Mesenchymal stem cell (in vitro differentiated cells and primary cell): ENCODE measurements at regions not wholly inside any gene's neighbourhood (a gene's known extent, or its start where the extent isn't known, plus 50 kb on each side); places are given as distances from the start of the nearest gene placed in this dataset.

ENCODE experiments used
- DNase-seq: peaks from one replicate; pipeline ENCODE4 v3.0.0-alpha.2; 2013
- H2AFZ ChIP-seq: one replicate; pipeline ENCODE4 v1.6.1; 2013; ENCODE audit warnings: low read depth, mild to moderate bottlenecking, control low read depth, inconsistent platforms, low read length, moderate library complexity
- H2AK5ac ChIP-seq: 2 replicates; pipeline ENCODE4 v1.6.1; 2013; ENCODE audit warnings: low read length, moderate library complexity, mild to moderate bottlenecking, inconsistent platforms; ENCODE audit not compliant: severe bottlenecking
- H2BK120ac ChIP-seq: one replicate; pipeline ENCODE4 v1.6.1; 2013; ENCODE audit warnings: low read depth, mild to moderate bottlenecking, inconsistent platforms, low read length, moderate library complexity
- H2BK12ac ChIP-seq, 2 experiments: one replicate each; pipeline ENCODE4 v1.6.1; 2013; ENCODE audit warnings: inconsistent platforms in 2 of 2, low read length in 2 of 2, mild to moderate bottlenecking in 2 of 2, moderate library complexity in 2 of 2, control low read depth in 1 of 2
- H2BK15ac ChIP-seq: one replicate; pipeline ENCODE4 v1.6.1; 2013; ENCODE audit warnings: mild to moderate bottlenecking, low read depth, inconsistent platforms; ENCODE audit not compliant: poor library complexity, severe bottlenecking
- H2BK5ac ChIP-seq: 2 replicates; pipeline ENCODE4 v1.6.1; 2013; ENCODE audit warnings: low read depth, mild to moderate bottlenecking, low read length, control low read depth, inconsistent platforms; ENCODE audit not compliant: poor library complexity, severe bottlenecking
- H3K14ac ChIP-seq, 2 experiments: one replicate each; pipeline ENCODE4 v1.6.1; 2013; ENCODE audit warnings: inconsistent platforms in 2 of 2, low read length in 2 of 2, control low read depth in 1 of 2, mild to moderate bottlenecking in 1 of 2, moderate library complexity in 1 of 2
- H3K18ac ChIP-seq, 2 experiments: one replicate each; pipeline ENCODE4 v1.6.1; 2013; ENCODE audit warnings: inconsistent platforms in 2 of 2, low read length in 2 of 2, control low read depth in 1 of 2, low read depth in 1 of 2, mild to moderate bottlenecking in 1 of 2
- H3K23ac ChIP-seq, 2 experiments: one replicate each; pipeline ENCODE4 v1.6.1; 2013; ENCODE audit warnings: inconsistent platforms in 2 of 2, low read length in 2 of 2, mild to moderate bottlenecking in 2 of 2, moderate library complexity in 2 of 2, control low read depth in 1 of 2
- H3K27ac ChIP-seq: 2 replicates; pipeline ENCODE4 v1.5.1; 2013; ENCODE audit warnings: mild to moderate bottlenecking, moderate library complexity, low read length, control low read depth, inconsistent platforms; ENCODE audit not compliant: poor library complexity, severe bottlenecking
- H3K27me3 ChIP-seq, 2 experiments: 2 replicates each; pipeline versions ENCODE4 v1.6.1 to v1.7.0; 2013; ENCODE audit warnings: low read length in 2 of 2, mild to moderate bottlenecking in 2 of 2, moderate library complexity in 2 of 2, control low read depth in 1 of 2, inconsistent platforms in 1 of 2; ENCODE audit not compliant: control insufficient read depth in 1 of 2, insufficient read depth in 1 of 2
- H3K36me3 ChIP-seq, 2 experiments: 2 replicates each; pipeline versions ENCODE4 v1.6.1 to v1.7.0; 2013; ENCODE audit warnings: low read length in 2 of 2, control low read depth in 1 of 2, inconsistent platforms in 1 of 2, low read depth in 1 of 2, mild to moderate bottlenecking in 1 of 2; ENCODE audit not compliant: insufficient read depth in 2 of 2, control insufficient read depth in 1 of 2
- H3K4ac ChIP-seq, 2 experiments: one replicate each; pipeline ENCODE4 v1.6.1; 2013; ENCODE audit warnings: inconsistent platforms in 2 of 2, low read length in 2 of 2, mild to moderate bottlenecking in 2 of 2, moderate library complexity in 2 of 2, control low read depth in 1 of 2, low read depth in 1 of 2
- H3K4me1 ChIP-seq: 2 replicates; pipeline ENCODE4 v1.6.1; 2013; ENCODE audit warnings: low read depth, low read length, control low read depth; ENCODE audit not compliant: control insufficient read depth, insufficient read depth
- H3K4me2 ChIP-seq: 2 replicates; pipeline ENCODE4 v1.6.1; 2013; ENCODE audit warnings: low read length, mild to moderate bottlenecking, inconsistent platforms; ENCODE audit not compliant: poor library complexity, severe bottlenecking
- H3K4me3 ChIP-seq, 2 experiments: 2 replicates each; pipeline versions ENCODE4 v1.5.1 to v1.7.0; 2013; ENCODE audit warnings: low read length in 2 of 2, mild to moderate bottlenecking in 2 of 2, control low read depth in 1 of 2, low read depth in 1 of 2; ENCODE audit not compliant: insufficient read depth in 1 of 2
- H3K79me1 ChIP-seq: replicated peaks from 2 replicates; pipeline ENCODE4 v1.6.1; 2013; ENCODE audit warnings: mild to moderate bottlenecking, control low read depth, low read length, inconsistent platforms; ENCODE audit not compliant: poor library complexity, severe bottlenecking
- H3K9ac ChIP-seq: 2 replicates; pipeline ENCODE4 v1.7.0; 2013; ENCODE audit warnings: mild to moderate bottlenecking, low read length, moderate library complexity
- H3K9me3 ChIP-seq: 2 replicates; pipeline ENCODE4 v1.7.0; 2013; ENCODE audit warnings: mild to moderate bottlenecking, low read length; ENCODE audit not compliant: control insufficient read depth
- H4K8ac ChIP-seq: one replicate; pipeline ENCODE4 v1.6.1; 2013; ENCODE audit warnings: inconsistent platforms, mild to moderate bottlenecking, low read length, moderate library complexity
- H4K91ac ChIP-seq: one replicate; pipeline ENCODE4 v1.6.1; 2013; ENCODE audit warnings: mild to moderate bottlenecking, low read length, inconsistent platforms
- WGBS: methylation state at CpG from one replicate; pipeline ENCODE4 v1.1.7; 2013; ENCODE audit warnings: mixed read lengths; 5-methylcytosine and 5-hydroxymethylcytosine counted together

DNA sequence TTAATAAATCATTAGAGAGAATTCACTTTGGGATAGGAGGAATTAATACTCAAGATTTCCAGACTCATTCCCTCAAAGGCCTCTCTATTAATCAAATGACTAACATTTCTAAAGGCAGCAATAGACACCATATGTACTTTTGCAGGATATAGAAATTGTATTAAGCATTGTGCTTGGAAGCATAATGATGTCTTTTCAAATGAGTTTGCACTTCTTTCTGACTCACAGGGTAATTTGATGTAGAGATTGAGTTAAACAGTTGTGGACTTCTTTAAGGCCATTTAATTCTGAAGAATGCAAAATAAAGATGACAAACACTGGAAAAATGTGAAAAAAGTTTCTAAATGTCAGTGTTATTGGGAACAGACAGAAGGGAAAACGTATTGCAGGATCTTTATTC lies 63.4 kb upstream of the CSRP2 start:
- peak; percentile 43 for DNase-seq
- Histone ChIP-seq H3K4ac (no peak overlapping the region), H3K9me3 (no peaks in the 10 kb centered on the region), H2AK5ac (no peak overlapping the region), H2BK15ac (no peak overlapping the region), H2AFZ (no peak overlapping the region), H3K4me1 (peaks cover 3% of the 10 kb centered on the region), H3K23ac (no peak overlapping the region), H2BK5ac (no peak overlapping the region), H3K36me3 (no peaks in the 10 kb centered on the region), H3K18ac (no peak overlapping the region), H4K8ac (no peak overlapping the region), H3K27me3 (no peaks in the 10 kb centered on the region), H3K27ac (no peak overlapping the region), H3K4me3 (no peak overlapping the region), H3K4me2 (no peak overlapping the region), H4K91ac (no peak overlapping the region), H2BK120ac (no peak overlapping the region), H3K14ac (no peak overlapping the region), H2BK12ac (no peak overlapping the region), H3K9ac (no peak overlapping the region), H3K79me1 (no peaks in the 10 kb centered on the region)
- no CpG with 5 or more reads among the region's 1 CpG for WGBS

DNA sequence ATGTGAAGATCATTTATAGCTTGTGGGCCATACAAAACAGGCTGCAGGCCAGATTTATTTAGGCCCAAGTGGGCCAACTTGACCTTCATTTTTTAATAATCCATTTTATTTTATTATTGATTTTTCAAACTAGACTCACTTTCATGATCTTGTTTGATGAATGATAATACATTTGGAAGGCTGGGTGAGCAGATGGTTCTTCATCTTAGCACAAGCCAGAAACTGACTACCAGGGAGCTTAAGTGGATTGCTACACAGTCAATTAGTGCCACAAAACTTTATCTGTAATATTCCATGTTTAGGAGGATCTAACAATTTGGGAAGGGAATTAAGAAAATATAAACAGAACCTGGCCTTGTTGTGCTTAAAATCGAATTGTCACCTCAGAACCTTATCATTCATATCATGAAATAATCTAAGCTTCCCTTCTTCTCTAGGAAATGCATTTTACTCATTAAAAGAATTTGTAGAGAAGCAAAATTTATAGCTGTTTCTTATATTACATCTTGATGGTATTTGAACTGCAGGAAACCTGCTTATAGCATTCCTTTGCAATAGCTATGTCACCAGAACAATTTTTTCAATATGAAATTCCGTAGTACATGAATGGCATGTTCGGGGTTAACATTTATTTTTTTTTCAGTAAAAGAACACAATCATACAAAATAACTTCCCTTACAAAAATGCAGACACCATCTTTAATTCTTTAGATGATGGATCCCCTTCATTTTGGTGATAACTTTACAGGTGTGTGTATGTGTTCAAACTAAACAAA lies 62.0 kb upstream of the CSRP2 start:
- Histone ChIP-seq H2AK5ac (no peak overlapping the region), H2BK12ac (no peak overlapping the region), H3K23ac (no peak overlapping the region)

DNA sequence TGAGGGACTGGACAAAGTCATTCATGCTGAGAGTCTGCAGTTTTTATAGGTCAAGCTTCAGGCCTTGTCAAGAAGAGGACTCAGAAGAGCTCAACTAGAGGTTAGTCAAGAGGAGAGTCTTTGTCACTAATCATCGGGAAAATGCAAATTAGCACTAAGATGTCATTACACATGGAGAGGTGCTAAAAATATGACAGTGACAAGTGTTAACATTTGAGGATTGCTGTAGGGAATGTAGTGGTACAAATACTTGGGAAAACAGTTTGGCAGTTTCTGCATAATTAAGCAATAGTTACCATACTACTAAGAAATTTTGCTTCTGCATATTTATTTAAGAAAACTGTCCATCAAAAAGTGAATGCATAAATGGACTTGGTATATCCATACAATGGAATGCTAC lies 60.9 kb upstream of the CSRP2 start:
- no peaks in the 10 kb centered on the region for H3K36me3 ChIP-seq
- H3K4ac ChIP-seq = no peak overlapping the region
- no peaks in the 10 kb centered on the region for H3K9me3 ChIP-seq
- H2AFZ ChIP-seq = no peak overlapping the region
- H3K27ac ChIP-seq = no peak overlapping the region
- H3K27me3 ChIP-seq = no peaks in the 10 kb centered on the region
- no peak overlapping the region for H2BK5ac ChIP-seq
- no peak for DNase-seq
- no peak overlapping the region for H3K4me2 ChIP-seq
- H3K9ac ChIP-seq = no peak overlapping the region
- H3K23ac ChIP-seq = no peak overlapping the region
- H2BK12ac ChIP-seq = no peak overlapping the region
- H3K79me1 ChIP-seq = no peaks in the 10 kb centered on the region
- no peak overlapping the region for H4K8ac ChIP-seq
- H2BK15ac ChIP-seq = no peak overlapping the region
- no peak overlapping the region for H2BK120ac ChIP-seq
- no peak overlapping the region for H3K18ac ChIP-seq
- H3K4me1 ChIP-seq = peaks cover 3% of the 10 kb centered on the region
- WGBS = 100% methylated on average over 1 of the region's 1 CpG
- no peak overlapping the region for H2AK5ac ChIP-seq
- H3K4me3 ChIP-seq = no peak overlapping the region
- H4K91ac ChIP-seq = no peak overlapping the region
- no peak overlapping the region for H3K14ac ChIP-seq

More for the DNA sequence above, 62.0 kb upstream of the CSRP2 start:
- Histone ChIP-seq H2BK15ac (no peak overlapping the region), H3K4ac (no peak overlapping the region), H3K9me3 (no peaks in the 10 kb centered on the region), H4K91ac (no peak overlapping the region), H3K79me1 (no peaks in the 10 kb centered on the region), H2BK120ac (no peak overlapping the region), H3K27me3 (no peaks in the 10 kb centered on the region), H3K18ac (no peak overlapping the region), H4K8ac (no peak overlapping the region), H3K4me1 (peaks cover 3% of the 10 kb centered on the region), H2BK5ac (no peak overlapping the region), H3K9ac (no peak overlapping the region), H3K4me2 (no peak overlapping the region), H3K36me3 (no peaks in the 10 kb centered on the region), H3K4me3 (no peak overlapping the region), H2AFZ (no peak overlapping the region), H3K27ac (no peak overlapping the region), H3K14ac (no peak overlapping the region)
- DNase-seq = no peak
- 100% methylated on average over 2 of the region's 3 CpGs for WGBS

DNA sequence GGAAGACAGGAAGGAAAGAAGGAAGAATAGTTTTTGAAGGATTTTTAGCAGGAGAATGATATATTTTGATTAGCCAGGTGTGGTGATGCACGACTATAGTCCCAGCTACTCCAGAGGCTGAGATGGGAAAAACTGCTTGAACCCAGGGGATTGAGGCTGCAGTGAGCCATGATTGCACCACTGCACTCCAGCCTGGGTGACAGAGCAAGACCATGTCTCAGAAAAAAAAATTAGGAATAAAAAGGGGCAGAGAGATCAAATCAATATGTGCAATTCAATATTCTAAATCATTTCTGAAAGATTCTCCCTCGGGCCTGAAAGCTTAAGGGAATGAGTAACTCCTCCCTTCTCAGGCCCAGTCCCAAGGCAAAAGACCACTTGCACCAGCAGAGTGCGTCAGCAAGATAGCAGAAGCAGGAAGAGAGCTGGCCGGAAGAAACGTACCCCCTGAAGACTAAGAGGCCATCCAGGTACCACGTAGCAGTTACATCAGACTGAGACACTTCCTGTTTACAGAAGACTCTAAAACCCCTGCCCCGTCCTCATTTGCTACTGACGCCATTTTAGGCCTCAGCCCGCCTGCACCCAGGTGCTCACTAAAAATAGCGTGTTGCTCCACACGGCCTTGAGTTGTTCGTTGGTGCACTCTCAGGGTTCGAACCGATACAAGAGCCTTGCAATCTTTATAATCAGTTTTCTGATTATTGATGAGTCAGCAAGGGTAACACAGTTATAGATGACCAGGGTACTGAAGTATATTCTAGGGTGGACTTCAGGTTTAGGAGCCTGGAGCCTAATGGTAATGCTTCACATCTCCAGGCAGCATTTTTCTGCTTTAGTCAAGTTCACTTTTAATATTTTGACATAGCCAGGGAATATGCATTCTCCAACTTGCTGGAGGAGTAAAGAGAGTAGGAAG lies 57.7 kb upstream of the CSRP2 start:
- Histone ChIP-seq H2AFZ (no peak overlapping the region), H3K4ac (no peak overlapping the region), H3K4me2 (no peak overlapping the region), H2BK120ac (no peak overlapping the region), H3K9me3 (no peaks in the 10 kb centered on the region), H3K23ac (no peak overlapping the region), H3K36me3 (no peaks in the 10 kb centered on the region), H2BK12ac (no peak overlapping the region), H3K27me3 (peaks cover 3 to 4% of the 10 kb centered on the region in 2 experiments), H3K9ac (no peak overlapping the region), H3K4me3 (no peak overlapping the region), H3K79me1 (no peaks in the 10 kb centered on the region), H3K18ac (no peak overlapping the region), H3K14ac (no peak overlapping the region), H2BK5ac (no peak overlapping the region), H3K27ac (no peak overlapping the region), H3K4me1 (no peaks in the 10 kb centered on the region), H4K91ac (no peak overlapping the region), H2BK15ac (no peak overlapping the region), H4K8ac (no peak overlapping the region), H2AK5ac (no peak overlapping the region)
- no peak for DNase-seq
- WGBS = 85% methylated on average over 14 of the region's 14 CpGs
